Bronchial epithelial cell (primary cell): ENCODE measurements at regions not wholly inside any gene's neighbourhood (a gene's known extent, or its start where the extent isn't known, plus 50 kb on each side); places are given as distances from the start of the nearest gene placed in this dataset.

Experiments used
- DNase-seq: peaks from one replicate; pipeline ENCODE4 v3.0.0-alpha.2; 2010; ENCODE audit warnings: low read depth
- FAIRE-seq: peaks from 2 replicates; lab custom pipeline; 2011; peaks lifted over from hg19 to GRCh38; lab: Jason Lieb, UNC
- H3K27me3 ChIP-seq: 2 replicates; pipeline ENCODE4 v1.5.1; 2011; ENCODE audit warnings: low read length; ENCODE audit not compliant: control insufficient read depth, insufficient read depth
- H3K36me3 ChIP-seq: 2 replicates; pipeline ENCODE4 v1.5.1; 2011; ENCODE audit warnings: low read length; ENCODE audit not compliant: control insufficient read depth, insufficient read depth
- H3K4me3 ChIP-seq: 2 replicates; pipeline ENCODE4 v1.5.1; 2011; ENCODE audit warnings: mild to moderate bottlenecking, low read depth, low read length, control low read depth
- CTCF ChIP-seq: IDR thresholded peaks from 2 replicates; pipeline ENCODE4 v1.5.1; 2011; ENCODE audit warnings: mild to moderate bottlenecking, moderate library complexity, low read length, control low read depth, inconsistent platforms; ENCODE audit not compliant: insufficient read depth, severe bottlenecking

GRCh38 chr7:17242504-17242903, 55.9 kb upstream of the AHR start:
- H3K27me3 ChIP-seq: no peaks in the 10 kb centered on the region
- DNase-seq: peak; percentile 83
- H3K4me3 ChIP-seq: no peak overlapping the region
- no peaks in the 10 kb centered on the region for H3K36me3 ChIP-seq
- no peak for FAIRE-seq
- TF ChIP-seq CTCF: no peak

GRCh38 chr7:17244786-17245185, 53.7 kb upstream of the AHR start:
- FAIRE-seq (no peak), DNase-seq (no peak)
- no peak for TF ChIP-seq CTCF

GRCh38 chr7:17247357-17247756, 51.1 kb upstream of the AHR start:
- no peak for FAIRE-seq

More at GRCh38 chr7:17244786-17245185, 53.7 kb upstream of the AHR start:
- H3K36me3 ChIP-seq: no peaks in the 10 kb centered on the region
- H3K27me3 ChIP-seq: no peaks in the 10 kb centered on the region
- H3K4me3 ChIP-seq: no peak overlapping the region

GRCh38 chr7:17248527-17248926, 49.9 kb upstream of the AHR start:
- H3K36me3 ChIP-seq: no peaks in the 10 kb centered on the region
- DNase-seq: no peak
- no peak for TF ChIP-seq CTCF
- FAIRE-seq: no peak
- H3K4me3 ChIP-seq: no peak overlapping the region
- H3K27me3 ChIP-seq: no peaks in the 10 kb centered on the region

More at GRCh38 chr7:17247357-17247756, 51.1 kb upstream of the AHR start:
- no peaks in the 10 kb centered on the region for H3K27me3 ChIP-seq
- H3K4me3 ChIP-seq: no peak overlapping the region
- no peak for DNase-seq
- H3K36me3 ChIP-seq: no peaks in the 10 kb centered on the region
- TF ChIP-seq CTCF: no peak
